H1 (cell line): ENCODE measurements at regions not wholly inside any gene's neighbourhood (a gene's known extent, or its start where the extent isn't known, plus 50 kb on each side); places are given as distances from the start of the nearest gene placed in this dataset.

Source experiments
- CTCF ChIA-PET: fragments of 300-600 bp; sonication (Branson Sonifier 250); formaldehyde crosslinking; loops from one replicate; lab custom pipeline; 2021; ENCODE audit not compliant: partially characterized antibody; lab: Charles Lee
- POLR2A ChIA-PET: fragments of 300-600 bp; sonication (Branson Sonifier 250); formaldehyde crosslinking; loops from one replicate; lab custom pipeline; 2021; ENCODE audit warnings: inconsistent platforms; ENCODE audit not compliant: partially characterized antibody; lab: Charles Lee
- DNase-seq, 2 experiments: peaks; one replicate each; pipeline versions ENCODE4 v3.0.0 to v3.0.0-alpha.2; 2010 to 2022; ENCODE audit warnings: low spot score in 2 of 2, low read depth in 1 of 2, mixed read lengths in 1 of 2
- FAIRE-seq: peaks from 2 replicates; lab custom pipeline; 2011; peaks lifted over from hg19 to GRCh38; lab: Jason Lieb, UNC
- H2AFZ ChIP-seq: 2 replicates; pipeline ENCODE4 v1.8.1; 2012; ENCODE audit warnings: low read length, inconsistent platforms
- H2AK5ac ChIP-seq: 2 replicates; pipeline ENCODE4 v1.6.1; 2013; ENCODE audit warnings: low read depth, low read length
- H2BK120ac ChIP-seq: replicated peaks from 2 replicates; pipeline ENCODE3; 2013; ENCODE audit warnings: low read depth, low read length, inconsistent platforms
- H2BK12ac ChIP-seq: 2 replicates; pipeline ENCODE4 v1.6.1; 2013; ENCODE audit warnings: low read depth, low read length
- H2BK15ac ChIP-seq: 2 replicates; pipeline ENCODE4 v1.6.1; 2013; ENCODE audit warnings: low read length
- H2BK20ac ChIP-seq: 2 replicates; pipeline ENCODE4 v1.6.1; 2013; ENCODE audit warnings: low read length
- H2BK5ac ChIP-seq: 2 replicates; pipeline ENCODE4 v1.6.1; 2013; ENCODE audit warnings: low read depth, low read length
- H3K14ac ChIP-seq: 2 replicates; pipeline ENCODE4 v1.6.1; 2013; ENCODE audit warnings: inconsistent platforms; ENCODE audit not compliant: insufficient read length
- H3K18ac ChIP-seq: 2 replicates; pipeline ENCODE4 v1.6.1; 2013; ENCODE audit warnings: low read length; ENCODE audit errors: extremely low read depth
- H3K23ac ChIP-seq: 2 replicates; pipeline ENCODE4 v1.6.1; 2013; ENCODE audit warnings: inconsistent platforms; ENCODE audit not compliant: insufficient read length
- H3K23me2 ChIP-seq: 2 replicates; pipeline ENCODE4 v1.6.1; 2013; ENCODE audit warnings: low read depth, low read length
- H3K27ac ChIP-seq: 2 replicates; pipeline ENCODE4 v1.6.1; 2011; ENCODE audit warnings: low read depth, low read length, inconsistent platforms
- H3K27me3 ChIP-seq, 4 experiments: replicated peaks in 1 of 4; 1 replicate in 1 of 4; 2 replicates in 3 of 4; pipeline versions ENCODE4 v1.6.1 to v1.8.1; 2011 to 2013; ENCODE audit warnings: low read length in 3 of 4, mild to moderate bottlenecking in 3 of 4, inconsistent platforms in 2 of 4, mixed read lengths in 2 of 4, moderate library complexity in 1 of 4; ENCODE audit not compliant: control insufficient read depth in 3 of 4, insufficient read depth in 3 of 4; ENCODE audit errors: extremely low read depth in 1 of 4
- H3K36me3 ChIP-seq, 4 experiments: 2 replicates each; pipeline versions ENCODE4 v1.6.1 to v1.8.1; 2011 to 2013; ENCODE audit warnings: mild to moderate bottlenecking in 4 of 4, low read length in 3 of 4, moderate library complexity in 2 of 4, control low read depth in 1 of 4, inconsistent platforms in 1 of 4; ENCODE audit not compliant: insufficient read depth in 4 of 4, control insufficient read depth in 2 of 4
- H3K4ac ChIP-seq: replicated peaks from 2 replicates; pipeline ENCODE3; 2013; ENCODE audit warnings: low read length, low read depth, mixed read lengths, inconsistent platforms; ENCODE audit not compliant: insufficient read length
- H3K4me1 ChIP-seq, 4 experiments: replicated peaks in 1 of 4; 1 replicate in 1 of 4; 2 replicates in 3 of 4; pipeline versions ENCODE4 v1.6.1 to v1.8.1; 2011 to 2013; ENCODE audit warnings: low read length in 3 of 4, inconsistent platforms in 2 of 4, mixed read lengths in 1 of 4; ENCODE audit not compliant: insufficient read depth in 4 of 4, control insufficient read depth in 3 of 4
- H3K4me2 ChIP-seq, 2 experiments: 2 replicates each; pipeline versions ENCODE4 v1.6.1 to v1.8.1; 2011 to 2013; ENCODE audit warnings: low read depth in 2 of 2, low read length in 2 of 2, control low read depth in 1 of 2, inconsistent platforms in 1 of 2, mild to moderate bottlenecking in 1 of 2; ENCODE audit not compliant: insufficient read depth in 1 of 2
- H3K4me3 ChIP-seq, 4 experiments: fragments of 200-600, 300-600 bp in 1 of 4; sonication (generic), shearing (Covaris generic), sonication (Bioruptor Twin) in 1 of 4; 2 replicates each; pipeline versions ENCODE4 v1.5.1 to v1.8.1; 2011 to 2016; ENCODE audit warnings: low read length in 4 of 4, low read depth in 3 of 4, control low read depth in 2 of 4, inconsistent platforms in 2 of 4, mild to moderate bottlenecking in 2 of 4, mixed read lengths in 1 of 4, moderate library complexity in 1 of 4; ENCODE audit not compliant: insufficient read depth in 2 of 4; ENCODE audit errors: extremely low read depth in 1 of 4
- H3K56ac ChIP-seq: replicated peaks from 2 replicates; pipeline ENCODE3; 2013; ENCODE audit warnings: low read depth, mild to moderate bottlenecking, mixed read lengths, low read length, inconsistent platforms; ENCODE audit not compliant: insufficient read length
- H3K79me1 ChIP-seq: 2 replicates; pipeline ENCODE4 v1.6.1; 2013; ENCODE audit warnings: low read depth, low read length, control low read depth
- H3K79me2 ChIP-seq, 2 experiments: 2 replicates each; pipeline versions ENCODE4 v1.6.1 to v1.8.1; 2012 to 2013; ENCODE audit warnings: low read length in 2 of 2, mild to moderate bottlenecking in 2 of 2, inconsistent platforms in 1 of 2; ENCODE audit not compliant: insufficient read depth in 2 of 2, control insufficient read depth in 1 of 2
- H3K9ac ChIP-seq, 4 experiments: replicated peaks in 1 of 4; 1 replicate in 1 of 4; 2 replicates in 3 of 4; pipeline versions ENCODE4 v1.6.1 to v1.8.1; 2011 to 2013; ENCODE audit warnings: low read depth in 3 of 4, low read length in 3 of 4, control low read depth in 2 of 4, mild to moderate bottlenecking in 2 of 4, moderate library complexity in 2 of 4, inconsistent platforms in 1 of 4; ENCODE audit errors: extremely low read depth in 1 of 4
- H3K9me3 ChIP-seq, 2 experiments: 2 replicates each; pipeline versions ENCODE4 v1.6.1 to v1.8.1; 2012 to 2013; ENCODE audit warnings: mild to moderate bottlenecking in 2 of 2, moderate library complexity in 2 of 2, control low read depth in 1 of 2, inconsistent platforms in 1 of 2, low read depth in 1 of 2, low read length in 1 of 2, mixed read lengths in 1 of 2; ENCODE audit not compliant: insufficient read depth in 2 of 2
- H4K20me1 ChIP-seq, 2 experiments: replicated peaks in 1 of 2; 2 replicates each; pipeline versions ENCODE3 to v1.8.1; 2011 to 2013; ENCODE audit warnings: inconsistent platforms in 2 of 2, low read length in 2 of 2, mild to moderate bottlenecking in 1 of 2; ENCODE audit not compliant: insufficient read depth in 2 of 2, control insufficient read depth in 1 of 2
- H4K5ac ChIP-seq: 2 replicates; pipeline ENCODE4 v1.6.1; 2013; ENCODE audit warnings: low read length, low read depth, mixed read lengths, inconsistent platforms; ENCODE audit not compliant: insufficient read length
- H4K8ac ChIP-seq: 2 replicates; pipeline ENCODE4 v1.8.0; 2013; ENCODE audit warnings: mild to moderate bottlenecking, moderate library complexity, low read length, inconsistent platforms; ENCODE audit not compliant: insufficient read depth; ENCODE audit errors: extremely low read depth
- H4K91ac ChIP-seq: replicated peaks from 2 replicates; pipeline ENCODE3; 2013; ENCODE audit warnings: low read length, mixed read lengths, inconsistent platforms; ENCODE audit not compliant: insufficient read length
- CREB1 ChIP-seq: IDR thresholded peaks from 2 replicates; pipeline ENCODE4 v1.6.1; 2012; ENCODE audit warnings: inconsistent platforms
- KDM4A ChIP-seq: IDR thresholded peaks from one replicate; pipeline ENCODE4 v1.7.1; 2012; ENCODE audit warnings: low read depth, mild to moderate bottlenecking, moderate library complexity, low read length, inconsistent platforms; ENCODE audit not compliant: severe bottlenecking
- RAD21 ChIP-seq, 2 experiments: IDR thresholded peaks in 1 of 2; conservative IDR thresholded peaks in 1 of 2; 2 replicates each; pipeline ENCODE4 v1.6.1; 2011; ENCODE audit warnings: low read depth in 2 of 2, low read length in 2 of 2, improper control_type of control experiment in 1 of 2, inconsistent platforms in 1 of 2, mild to moderate bottlenecking in 1 of 2, moderate library complexity in 1 of 2
- RNF2 ChIP-seq: fragments of 200-900, 300-1000 bp; sonication (generic); IDR thresholded peaks from 2 replicates; pipeline ENCODE4 v1.7.1; 2016; ENCODE audit warnings: borderline replicate concordance, low read depth, mild to moderate bottlenecking, antibody characterized with exemption, low read length; ENCODE audit not compliant: poor library complexity, severe bottlenecking; ENCODE audit errors: missing control alignments
- SP1 ChIP-seq: IDR thresholded peaks from 2 replicates; pipeline ENCODE4 v1.6.1; 2011; ENCODE audit warnings: low read depth, low read length
- SUZ12 ChIP-seq: fragments of 200-600 bp; sonication (generic); IDR thresholded peaks from 2 replicates; pipeline ENCODE4 v1.6.1; 2012; ENCODE audit warnings: mild to moderate bottlenecking, inconsistent platforms, low read length, moderate library complexity, mixed read lengths
- TAF7 ChIP-seq: optimal IDR thresholded peaks from 2 replicates; pipeline ENCODE3; 2011; ENCODE audit warnings: low read depth, mild to moderate bottlenecking, inconsistent platforms, low read length, moderate library complexity, borderline replicate concordance
- WGBS, 2 experiments: shearing (Covaris generic) in 1 of 2; methylation state at CpG; one replicate each; pipeline versions ENCODE4 v1.1.6 to v1.1.7; 2013 to 2015; ENCODE audit warnings: low lambda C conversion rate in 2 of 2, mixed read lengths in 2 of 2, inconsistent platforms in 1 of 2, low coverage in 1 of 2, missing lambda C conversion rate in 1 of 2; ENCODE audit not compliant: insufficient replicate concordance in 2 of 2, insufficient coverage in 1 of 2, insufficient read length in 1 of 2; ENCODE audit errors: extremely low coverage in 1 of 2, missing lambda C conversion rate in 1 of 2; 5-methylcytosine and 5-hydroxymethylcytosine counted together

DNA sequence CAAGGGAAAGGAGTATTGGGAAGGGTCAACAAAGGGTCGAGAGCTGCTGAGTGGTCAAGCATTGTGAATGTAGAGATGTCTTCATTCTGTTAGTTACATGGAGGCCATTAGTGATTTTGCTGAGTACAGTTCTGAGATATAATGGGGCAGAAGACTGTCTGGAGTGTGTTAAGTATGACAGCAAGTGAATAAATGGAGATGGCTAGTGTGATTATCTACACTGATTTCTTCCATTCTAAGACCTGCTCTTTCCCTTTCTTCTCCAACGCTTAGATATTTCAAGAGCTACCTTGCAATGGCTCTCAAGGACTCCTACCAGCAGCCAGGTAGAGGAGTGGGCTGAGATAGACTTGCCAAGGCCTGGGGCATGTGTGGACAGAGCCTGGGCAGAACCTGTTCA, 216.5 kb downstream of the MFSD1 start:
- H3K4me2 ChIP-seq = no peak overlapping the region
- H3K36me3 ChIP-seq = no peaks in the 10 kb centered on the region
- H2BK20ac ChIP-seq = no peak overlapping the region
- no peak overlapping the region for H2BK12ac ChIP-seq
- H3K79me2 ChIP-seq = no peaks in the 10 kb centered on the region
- 87% methylated on average over 2 of the region's 2 CpGs; no CpG with 5 or more reads in 1 of the 2 experiments for WGBS, 2 experiments
- no peak overlapping the region for H4K8ac ChIP-seq
- H4K20me1 ChIP-seq = no peaks in the 10 kb centered on the region
- peaks cover 5 to 9% of the 10 kb centered on the region in 2 experiments; a peak in 2 of 4 replicates for H3K9me3 ChIP-seq
- no peak overlapping the region for H2BK120ac ChIP-seq
- H2AFZ ChIP-seq = 0 out of 2 replicates have a peak overlapping the region, but pooled peaks have one; percentile 11
- no peaks in the 10 kb centered on the region for H3K4me1 ChIP-seq
- TF ChIP-seq RAD21 (IDR thresholded peaks at IDR 0.05 in 1 of 2, conservative IDR thresholded peaks at IDR 0.05 in 1 of 2; ENCODE audit: low read depth in 2 of 2, low read length in 2 of 2) (no peak), KDM4A (no peak), TAF7 (no peak), SP1 (no peak), SUZ12 (no peak), RNF2 (no peak), CREB1 (no peak)
- no peak overlapping the region for H2BK15ac ChIP-seq
- ChIA-PET POLR2A (no interaction called here), CTCF (no interaction called here)
- H3K18ac ChIP-seq = no peak overlapping the region
- no peak overlapping the region for H3K56ac ChIP-seq
- H3K4ac ChIP-seq = no peak overlapping the region
- no peak overlapping the region for H2AK5ac ChIP-seq
- H4K91ac ChIP-seq = no peak overlapping the region
- no peaks in the 10 kb centered on the region for H3K27me3 ChIP-seq
- H3K9ac ChIP-seq = no peak overlapping the region
- FAIRE-seq (no peak), DNase-seq (no peak)
- H3K79me1 ChIP-seq = no peaks in the 10 kb centered on the region
- no peak overlapping the region for H3K14ac ChIP-seq
- H2BK5ac ChIP-seq = no peak overlapping the region
- H3K23me2 ChIP-seq = no peaks in the 10 kb centered on the region
- H3K4me3 ChIP-seq = no peak overlapping the region
- no peak overlapping the region for H3K23ac ChIP-seq
- no peak overlapping the region for H4K5ac ChIP-seq
- no peak overlapping the region for H3K27ac ChIP-seq
